NCI-H69 (cell line): ENCODE measurements at regions not wholly inside any gene's neighbourhood (a gene's known extent, or its start where the extent isn't known, plus 50 kb on each side); places are given as distances from the start of the nearest gene placed in this dataset.
"Not testable (repeated sequence)": the region's sequence is repeated elsewhere in the genome, so short reads cannot be mapped to it uniquely, and the experiment has no call there.

Source experiments
- DNase-seq: peaks from one replicate; lab custom pipeline; 2025; lab: John Stamatoyannopoulos, UW

DNA sequence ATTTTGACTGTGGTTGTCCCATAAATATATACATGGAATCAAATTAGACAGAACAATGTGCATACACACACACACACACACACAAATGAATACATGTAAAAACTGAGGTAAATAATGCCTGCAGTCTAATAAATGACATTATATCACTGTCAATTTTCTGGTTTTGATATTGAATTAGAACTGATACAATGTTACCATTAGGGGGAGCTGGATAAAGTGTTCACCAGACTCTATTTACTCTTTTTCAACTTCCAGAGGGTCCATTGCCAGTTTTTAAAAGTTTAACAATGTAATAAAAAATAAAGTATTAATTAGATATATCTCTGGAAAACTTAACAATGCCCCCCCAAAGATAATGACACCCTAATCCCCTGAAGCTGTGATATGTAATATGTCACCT is 1666.8 kb upstream of the TMEFF2 start:
- DNase-seq, result no peak

DNA sequence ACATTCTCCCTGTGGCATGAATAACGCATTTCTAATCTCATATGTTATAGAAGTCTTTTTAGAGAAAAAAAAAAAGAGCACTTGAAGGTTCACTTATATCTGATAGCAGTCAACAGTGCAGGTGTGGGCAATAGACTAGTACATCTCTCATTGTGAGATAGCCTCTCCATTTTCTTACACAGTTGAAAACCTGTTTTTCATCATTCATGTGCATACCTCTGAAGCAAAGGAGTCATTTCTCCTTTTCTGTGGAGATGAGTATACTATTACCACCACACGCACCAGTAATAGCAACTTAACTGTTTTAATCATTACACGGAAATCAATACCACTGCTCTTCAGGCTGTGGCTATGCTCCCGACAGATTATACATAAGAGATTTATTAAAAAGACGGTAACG is 1653.3 kb upstream of the TMEFF2 start:
- no peak for DNase-seq

DNA sequence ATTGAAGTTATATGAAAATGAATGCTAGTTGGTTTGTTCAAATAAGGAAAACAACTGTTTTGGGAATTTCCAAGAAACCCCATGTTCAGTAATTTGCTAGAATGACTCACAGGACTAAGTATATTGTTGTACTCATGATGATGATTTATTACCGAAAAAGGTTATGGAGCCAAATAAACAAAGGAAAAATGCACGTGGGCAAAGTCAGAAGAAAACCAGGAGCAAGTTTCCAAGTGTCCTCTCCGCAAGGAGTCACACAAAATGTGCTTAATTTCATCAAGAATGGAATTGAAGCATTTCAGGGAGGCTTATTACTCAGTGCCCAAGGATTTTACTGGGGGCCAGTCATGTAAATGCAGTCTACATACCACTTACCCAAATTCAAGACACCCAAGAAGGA is 1652.4 kb upstream of the TMEFF2 start:
- peak; percentile 58 for DNase-seq

DNA sequence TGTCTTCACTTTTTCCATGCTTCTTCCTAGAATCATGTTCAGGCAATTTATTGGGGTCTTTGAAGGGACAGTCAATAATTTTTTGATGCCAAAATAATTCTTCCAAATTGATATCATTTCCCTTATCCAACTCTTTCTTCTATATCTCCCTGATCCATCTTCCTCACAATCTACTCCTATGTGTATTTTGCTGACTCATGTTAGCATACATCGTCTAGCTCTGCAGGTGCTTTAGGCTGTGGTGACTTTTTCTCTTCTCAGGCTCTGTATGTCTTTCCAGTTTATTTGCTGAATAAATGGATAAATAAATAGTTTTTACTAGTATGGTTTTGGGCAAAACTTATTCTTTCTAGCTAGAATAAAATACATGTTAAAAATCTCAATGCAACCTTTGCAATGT is 1650.9 kb upstream of the TMEFF2 start:
- peak; percentile 37 for DNase-seq

DNA sequence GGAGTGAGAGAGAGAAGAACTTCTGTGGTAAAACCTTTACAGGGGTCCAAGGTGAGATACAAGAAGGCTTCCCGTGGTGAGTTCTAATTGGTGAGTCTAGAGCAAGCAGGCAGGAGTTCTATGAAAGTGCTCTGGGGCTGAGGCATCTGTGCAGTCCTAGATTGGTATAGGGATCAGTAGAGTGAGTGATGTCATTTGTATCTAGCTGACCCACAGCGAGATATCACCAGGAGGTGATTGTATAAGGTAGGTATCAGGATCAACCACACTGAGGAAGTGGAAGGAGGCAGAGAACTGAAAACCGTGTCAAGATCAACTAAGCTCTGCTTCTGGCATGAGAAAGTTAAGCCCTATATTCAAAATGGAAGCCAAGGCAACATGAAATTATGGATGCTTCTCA is 1648.9 kb upstream of the TMEFF2 start:
- no peak for DNase-seq

DNA sequence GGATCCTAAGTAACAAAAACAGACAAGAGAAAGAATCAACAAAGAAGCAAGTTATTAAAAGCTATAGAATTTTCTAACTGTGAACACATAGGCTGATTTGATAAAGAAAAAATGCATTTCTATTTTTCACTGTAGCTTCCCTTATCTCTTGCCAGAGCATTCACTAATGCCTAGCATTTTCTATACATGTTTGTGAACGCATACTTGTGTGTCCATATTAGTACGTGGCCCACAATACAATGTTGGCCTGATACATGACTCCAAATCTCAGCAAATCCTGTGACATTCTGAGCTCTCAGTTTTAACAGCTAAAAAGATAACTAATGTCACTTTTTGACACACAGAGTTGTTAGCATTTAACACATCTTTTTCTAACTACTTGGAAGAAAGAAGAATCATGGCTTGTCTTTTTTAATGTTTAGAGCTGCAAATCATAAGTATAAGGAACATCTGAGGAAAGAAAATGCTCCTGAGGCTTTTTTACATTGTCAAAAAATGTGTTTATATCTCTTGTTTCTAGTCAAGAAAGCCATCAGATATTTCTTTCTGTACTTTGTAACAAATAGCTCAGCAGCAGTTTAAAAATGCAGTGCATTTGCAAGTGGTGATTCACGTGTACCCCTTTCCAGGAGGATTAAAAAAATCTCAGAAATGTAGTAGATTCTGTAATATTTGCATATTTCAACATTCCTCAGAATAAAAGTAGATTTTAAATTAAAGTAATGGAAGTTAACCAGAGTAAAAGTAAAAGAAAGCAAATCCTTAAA is 1646.8 kb upstream of the TMEFF2 start:
- no peak for DNase-seq

DNA sequence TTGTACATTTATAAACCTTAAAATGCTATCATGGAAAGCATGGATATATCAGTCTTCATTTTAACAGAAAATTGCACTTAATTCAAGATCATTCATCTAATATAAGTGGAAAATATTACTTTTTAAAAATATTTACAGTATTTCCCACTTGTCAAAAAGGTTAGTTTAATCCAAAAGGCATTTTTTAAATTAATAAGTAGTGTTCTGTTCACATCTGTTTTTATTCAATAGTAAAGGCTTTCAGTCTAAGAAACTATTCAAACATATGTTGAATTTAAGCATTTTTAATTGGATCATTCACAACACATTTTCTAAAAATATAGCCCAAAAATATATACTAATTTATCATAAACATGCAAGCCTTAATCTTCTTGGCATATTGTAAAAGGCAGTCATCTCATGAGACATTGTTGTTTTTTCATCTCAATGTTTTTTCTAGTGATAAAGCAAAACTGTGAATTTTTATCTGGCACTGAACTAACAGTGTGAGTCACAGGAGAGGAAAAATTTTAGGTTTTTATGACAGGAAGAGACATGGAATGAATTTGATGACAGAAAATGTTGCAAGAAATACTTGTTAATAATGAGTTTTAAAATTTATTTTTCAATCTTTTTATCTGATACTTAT is 1642.5 kb upstream of the TMEFF2 start:
- no peak for DNase-seq

DNA sequence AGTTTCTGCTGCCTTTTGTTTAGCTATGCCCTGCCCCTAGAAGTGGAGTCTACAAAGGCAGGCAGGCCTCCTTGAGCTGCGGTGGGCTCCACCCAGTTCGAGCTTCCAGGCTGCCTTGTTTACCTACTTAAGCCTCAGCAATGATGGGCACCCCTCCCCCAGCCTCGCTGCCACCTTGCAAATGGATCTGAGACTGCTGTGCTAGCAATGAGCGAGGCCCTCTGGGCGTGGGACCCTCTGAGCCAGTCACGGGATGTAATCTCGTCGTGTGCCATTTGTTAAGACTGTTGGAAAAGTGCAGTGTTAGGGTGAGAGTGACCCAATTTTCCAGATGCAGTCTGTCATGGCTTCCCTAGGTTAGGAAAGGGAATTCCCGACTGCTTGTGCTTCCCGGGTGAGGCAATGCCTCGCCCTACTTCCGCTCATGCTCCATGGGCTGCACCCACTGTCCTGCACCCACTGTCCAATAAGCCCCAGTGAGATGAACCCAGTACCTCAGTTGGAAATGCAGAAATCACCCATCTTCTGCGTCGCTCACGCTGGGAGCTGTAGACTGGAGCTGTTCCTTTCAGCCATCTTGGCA is 1641.8 kb upstream of the TMEFF2 start:
- not testable (repeated sequence) for DNase-seq

DNA sequence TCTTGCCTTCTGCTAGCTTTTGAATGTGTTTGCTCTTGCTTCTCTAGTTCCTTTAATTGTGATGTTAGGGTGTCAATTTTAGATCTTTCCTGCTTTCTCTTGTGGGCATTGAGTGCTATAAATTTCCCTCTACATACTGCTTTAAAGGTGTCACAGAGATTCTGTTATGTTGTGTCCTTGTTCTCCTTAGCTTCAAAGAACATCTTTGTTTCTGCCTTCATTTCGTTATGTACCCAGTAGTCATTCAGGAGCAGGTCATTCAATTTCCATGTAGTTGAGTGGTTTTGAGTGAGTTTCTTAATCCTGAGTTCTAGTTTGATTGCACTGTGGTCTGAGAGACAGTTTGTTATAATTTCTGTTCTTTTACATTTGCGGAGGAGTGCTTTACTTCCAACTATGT is 1639.2 kb upstream of the TMEFF2 start:
- not testable (repeated sequence) for DNase-seq

DNA sequence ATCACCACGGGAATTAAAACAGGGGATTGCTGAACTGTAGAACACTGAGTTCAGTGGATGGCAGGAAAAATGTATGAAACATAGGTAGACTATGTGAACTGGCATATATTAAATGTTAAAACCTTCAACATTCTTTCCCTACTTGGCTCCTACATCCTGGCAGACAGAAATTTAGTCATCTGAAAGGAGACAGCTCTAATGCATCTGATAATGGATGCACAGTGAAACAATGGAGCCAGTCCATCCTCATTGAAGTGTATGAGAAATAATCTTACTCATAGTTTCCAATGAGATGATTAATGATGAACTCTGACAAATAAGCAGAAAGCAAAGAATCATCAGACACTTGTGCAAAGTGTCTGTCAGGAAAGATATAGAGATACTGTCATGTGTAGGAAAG is 1629.7 kb upstream of the TMEFF2 start:
- DNase-seq, result no peak

DNA sequence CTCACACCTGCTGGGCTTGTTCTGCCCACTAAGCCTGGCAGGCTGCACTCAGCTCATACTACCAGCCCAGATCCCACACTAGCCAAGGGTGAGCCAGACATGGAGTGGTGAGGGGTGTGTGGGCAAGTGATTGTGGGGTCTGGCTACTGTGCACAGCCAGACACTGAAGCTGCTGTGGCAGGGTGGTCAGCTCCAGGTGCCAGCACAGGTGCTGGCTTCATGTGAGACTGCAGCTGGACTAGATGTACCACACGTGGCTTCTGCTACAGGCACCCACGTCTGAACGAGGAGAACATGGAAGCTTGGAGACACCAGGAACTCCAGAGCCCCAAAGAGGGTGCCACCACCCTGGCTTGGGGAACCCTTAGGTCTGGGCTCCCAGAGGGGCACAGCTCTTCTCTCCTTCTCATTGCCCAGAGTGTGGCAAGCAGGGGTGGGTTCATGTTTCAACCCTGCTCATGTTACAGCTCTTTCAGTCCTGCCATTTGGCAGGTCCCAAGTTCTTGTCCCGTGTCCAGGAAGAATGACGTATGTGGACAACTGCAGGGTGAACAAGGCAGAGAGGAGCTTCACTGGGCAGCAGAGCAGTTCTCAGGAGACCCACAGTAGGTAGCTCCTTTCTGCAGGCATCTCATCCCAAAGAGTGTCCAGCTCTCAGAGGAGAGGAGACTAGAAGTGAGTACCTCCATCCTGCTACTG is 1624.2 kb upstream of the TMEFF2 start:
- DNase-seq, result no peak

DNA sequence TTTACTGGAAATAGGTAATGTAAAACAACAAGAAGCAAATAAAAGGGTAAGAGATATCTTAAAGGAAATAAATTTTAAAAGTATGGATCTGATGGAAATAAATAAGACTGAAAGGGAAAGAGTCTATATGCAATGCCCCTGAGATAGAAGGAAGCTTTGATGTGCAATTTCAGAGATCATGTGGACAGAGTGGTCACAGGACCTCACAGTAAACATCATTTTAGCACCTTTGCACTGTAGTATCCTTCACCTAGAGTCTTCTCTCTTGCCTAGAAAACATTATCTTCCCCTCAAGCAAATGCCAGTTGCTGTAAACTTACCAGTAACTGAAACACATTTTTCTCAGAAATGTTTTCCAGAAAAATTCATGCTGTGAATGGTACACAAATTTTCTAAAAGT is 1621.3 kb upstream of the TMEFF2 start:
- DNase-seq, result no peak

DNA sequence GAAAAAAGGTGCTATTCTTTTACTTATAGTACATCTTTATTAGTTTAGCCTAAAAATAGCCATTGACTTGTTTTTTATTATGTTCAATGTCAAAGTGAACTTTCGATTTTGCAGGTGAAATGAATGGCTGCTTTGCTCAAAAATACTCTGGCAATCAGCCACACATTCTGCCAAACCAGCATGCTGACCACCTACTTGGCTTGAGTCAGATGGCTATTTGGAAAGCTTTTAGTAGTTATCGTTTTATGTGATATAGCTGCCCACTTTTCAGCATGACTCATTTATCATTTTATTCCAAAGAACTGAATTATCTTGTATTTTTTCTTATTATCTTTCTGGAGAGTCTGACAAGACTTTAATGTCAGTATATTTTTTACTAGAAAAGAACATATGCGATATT is 1615.8 kb upstream of the TMEFF2 start:
- DNase-seq, result peak; percentile 3

DNA sequence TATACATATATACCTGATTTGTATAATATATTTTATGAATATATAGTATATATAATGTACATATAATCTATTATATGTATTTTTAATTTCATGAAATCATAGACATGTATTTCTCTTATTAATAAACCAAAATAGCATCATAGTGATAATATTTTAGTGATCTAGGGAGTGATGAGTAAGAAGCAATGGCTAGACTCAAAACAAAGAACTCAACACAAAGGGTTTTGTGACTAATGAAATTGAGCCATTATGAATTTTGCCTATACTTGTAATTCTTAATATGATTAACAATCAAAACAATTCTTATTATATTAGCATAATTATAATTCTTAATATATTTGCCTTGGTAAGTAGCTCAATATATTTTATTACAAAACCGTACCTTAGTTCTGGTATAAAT is 1614.1 kb upstream of the TMEFF2 start:
- DNase-seq, result no peak

DNA sequence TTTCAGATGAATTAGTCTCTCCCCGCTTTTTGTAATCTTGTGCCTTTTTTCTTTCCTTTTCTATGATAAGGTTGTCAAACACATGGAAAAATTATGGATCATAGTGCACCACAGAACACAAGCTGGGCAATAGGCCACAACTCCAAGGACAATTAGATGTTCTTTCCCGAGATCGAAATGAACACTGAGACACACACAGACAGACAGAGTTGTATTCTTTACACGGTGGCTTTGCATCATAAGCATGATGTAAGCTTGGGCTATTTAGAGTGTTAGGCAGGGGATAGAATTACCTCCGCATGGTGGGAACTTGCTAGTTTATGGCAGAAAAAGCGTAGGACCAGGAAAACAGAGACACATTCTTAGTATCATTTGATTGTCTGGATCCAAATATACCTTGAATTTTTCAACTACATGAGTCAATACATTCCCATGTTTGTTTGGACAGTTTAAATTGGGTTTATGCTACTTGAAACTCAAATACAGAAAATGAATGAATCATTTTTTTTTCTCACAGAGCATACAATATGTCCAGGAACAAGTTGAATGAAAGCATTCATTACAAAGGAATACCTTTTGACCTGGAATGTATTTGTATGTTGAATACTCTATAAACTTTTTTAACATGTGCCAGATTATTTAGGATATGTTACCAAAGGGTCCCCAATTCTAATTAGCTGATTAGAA is 1611.5 kb upstream of the TMEFF2 start:
- peak; percentile 9 for DNase-seq

DNA sequence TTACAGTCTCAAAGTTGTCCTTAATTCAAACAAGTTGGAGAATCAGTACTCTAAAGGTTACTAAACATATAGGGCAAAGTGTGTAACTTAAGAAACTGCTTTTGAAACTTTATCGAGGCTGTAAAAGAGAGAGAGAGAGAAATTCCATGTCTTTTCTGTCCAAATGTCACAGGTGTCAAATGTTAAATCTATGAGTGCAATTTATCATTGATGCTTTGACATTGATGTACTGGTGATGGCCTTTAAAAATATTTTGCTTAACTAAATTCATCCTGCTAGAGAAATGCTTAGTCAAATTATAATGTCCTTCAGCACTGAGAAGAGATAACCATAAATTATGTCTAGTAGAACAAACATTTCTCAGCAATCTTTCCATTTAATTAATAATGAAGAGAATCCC is 1602.1 kb upstream of the TMEFF2 start:
- DNase-seq, result no peak

DNA sequence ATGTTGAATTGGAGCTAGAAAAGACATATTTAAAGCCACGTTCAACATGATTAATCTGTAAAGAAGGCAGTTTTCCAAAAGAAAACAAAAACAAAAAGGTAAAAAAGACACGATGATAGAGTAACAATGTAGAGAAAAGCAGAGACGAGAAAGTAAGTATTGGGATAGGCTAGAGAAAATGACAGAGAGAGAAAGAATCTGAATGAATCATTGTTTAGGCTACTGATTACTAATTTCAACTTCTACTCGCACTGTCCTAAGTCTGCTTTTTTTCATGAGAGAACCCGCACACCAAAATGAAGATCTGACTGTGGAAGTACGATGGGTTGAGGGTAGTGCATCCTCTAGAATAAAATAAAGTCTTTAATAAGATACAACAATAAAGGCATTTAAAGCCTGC is 1599.2 kb upstream of the TMEFF2 start:
- no peak for DNase-seq

DNA sequence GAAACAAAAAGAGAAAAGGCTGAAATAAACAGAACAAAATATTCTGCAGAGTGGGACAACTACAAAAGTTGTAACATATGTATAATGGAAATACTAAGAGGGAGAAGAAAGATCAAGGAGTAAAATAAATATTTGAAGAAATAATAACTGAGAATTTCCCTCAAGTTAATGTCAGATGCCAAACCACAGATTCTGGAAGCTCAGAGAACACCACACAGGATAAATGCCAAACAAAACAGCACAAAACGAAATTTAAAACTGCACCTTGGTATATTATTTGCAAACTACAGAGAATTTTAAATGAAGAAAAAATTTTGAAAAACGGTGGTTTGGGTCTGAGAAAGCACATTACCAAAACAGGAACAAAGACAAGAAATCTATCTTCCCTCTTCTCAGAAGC is 1588.9 kb upstream of the TMEFF2 start:
- DNase-seq, result no peak

DNA sequence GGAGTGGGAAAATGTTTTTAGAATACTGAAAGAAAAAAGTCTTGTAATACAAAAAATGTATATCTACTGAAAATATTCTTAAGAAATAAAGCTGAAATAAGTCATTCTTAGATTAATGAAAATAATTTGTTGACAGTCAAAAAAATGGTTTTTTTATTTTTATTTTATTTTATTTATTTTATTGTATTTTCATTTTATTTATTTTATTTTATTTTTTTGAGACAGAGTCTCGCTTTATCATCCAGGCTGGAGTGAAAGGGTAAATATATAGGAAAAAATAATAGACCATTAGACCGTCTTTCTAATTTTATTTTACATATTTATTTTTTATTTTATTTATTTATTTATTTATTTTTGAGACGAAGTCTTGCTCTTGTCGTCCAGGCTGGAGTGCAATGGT is 1583.6 kb upstream of the TMEFF2 start:
- no peak for DNase-seq

DNA sequence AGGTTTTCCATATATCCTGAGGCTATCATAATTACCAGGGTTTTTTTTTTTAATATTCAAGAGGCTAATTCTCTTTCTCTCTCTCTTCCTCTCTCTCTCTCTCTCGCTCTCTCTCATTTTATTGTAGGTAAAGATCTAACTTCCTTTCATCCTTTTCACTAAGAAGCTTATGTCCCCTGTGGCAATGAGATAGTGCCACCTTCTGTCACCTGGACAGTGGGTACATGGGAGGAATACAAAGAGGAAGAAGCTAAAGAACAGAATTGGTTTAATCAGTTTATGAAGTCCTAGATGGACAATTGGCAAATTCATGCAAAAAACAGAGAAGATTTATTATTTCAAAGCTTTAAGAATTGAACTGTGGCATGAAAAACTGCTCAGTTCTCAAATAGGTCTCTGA is 1582.3 kb upstream of the TMEFF2 start:
- peak; percentile 51 for DNase-seq

DNA sequence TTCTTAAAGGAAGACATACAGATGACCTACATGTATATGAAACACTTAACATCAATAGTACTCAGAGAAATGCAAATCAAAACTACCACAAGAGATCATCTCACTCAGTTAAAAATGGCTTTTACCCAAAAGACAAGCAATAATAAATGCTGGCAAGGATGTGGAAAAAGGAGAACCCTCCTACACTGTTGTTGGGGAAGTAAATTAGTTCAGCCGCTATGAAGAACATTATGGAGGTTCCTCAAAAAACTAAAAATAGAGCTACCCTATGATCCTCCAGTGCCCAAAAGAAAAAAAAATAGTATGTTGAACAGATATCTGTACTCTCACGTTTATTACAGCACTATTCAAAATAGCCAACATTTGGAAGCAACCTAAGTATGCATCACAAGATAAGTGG is 1579.4 kb upstream of the TMEFF2 start:
- DNase-seq, result no peak

DNA sequence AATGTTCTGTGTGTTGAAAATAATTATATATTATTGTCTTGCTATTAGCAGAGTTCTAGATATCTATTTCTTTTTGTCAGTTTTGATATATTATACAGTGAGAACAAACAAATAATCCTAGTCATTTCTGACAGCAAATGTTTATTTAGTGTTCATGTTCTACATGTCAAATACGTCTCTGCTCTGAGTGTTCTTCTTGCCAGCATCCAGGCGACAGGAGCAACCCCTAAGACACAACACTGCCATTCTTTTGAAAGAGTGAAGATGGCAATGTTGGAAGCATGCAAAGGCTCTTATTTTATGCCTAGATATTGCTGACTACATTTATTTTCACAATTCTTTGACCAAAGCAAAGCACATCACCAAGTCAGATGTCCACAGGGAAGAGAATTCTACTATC is 1556.6 kb upstream of the TMEFF2 start:
- DNase-seq, result no peak
